ENCODE measurements at regions not wholly inside any gene's neighbourhood (a gene's known extent, or its start where the extent isn't known, plus 50 kb on each side); places are given as distances from the start of the nearest gene placed in this dataset.

DNA sequence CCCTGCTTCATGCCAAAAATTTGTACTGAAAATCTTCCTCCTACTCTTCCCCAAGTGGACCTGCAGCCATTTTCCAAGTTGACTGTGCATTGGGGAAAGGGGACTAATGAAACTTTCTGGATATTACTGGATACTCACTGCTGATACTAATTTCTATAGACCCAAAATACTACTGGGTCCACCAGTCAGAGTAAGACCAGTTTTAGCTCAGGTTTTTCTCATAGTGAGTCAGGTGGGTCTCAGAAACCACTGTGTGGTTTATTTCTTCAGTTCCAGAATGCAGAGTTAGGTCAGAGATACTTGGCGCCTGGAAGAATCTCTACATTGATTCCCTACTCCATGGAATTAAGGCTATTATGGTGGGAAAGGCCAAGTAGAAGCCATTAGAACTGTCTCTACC is 274.8 kb upstream of the SYNCRIP start:
- TF ChIP-seq, protein P1, sequence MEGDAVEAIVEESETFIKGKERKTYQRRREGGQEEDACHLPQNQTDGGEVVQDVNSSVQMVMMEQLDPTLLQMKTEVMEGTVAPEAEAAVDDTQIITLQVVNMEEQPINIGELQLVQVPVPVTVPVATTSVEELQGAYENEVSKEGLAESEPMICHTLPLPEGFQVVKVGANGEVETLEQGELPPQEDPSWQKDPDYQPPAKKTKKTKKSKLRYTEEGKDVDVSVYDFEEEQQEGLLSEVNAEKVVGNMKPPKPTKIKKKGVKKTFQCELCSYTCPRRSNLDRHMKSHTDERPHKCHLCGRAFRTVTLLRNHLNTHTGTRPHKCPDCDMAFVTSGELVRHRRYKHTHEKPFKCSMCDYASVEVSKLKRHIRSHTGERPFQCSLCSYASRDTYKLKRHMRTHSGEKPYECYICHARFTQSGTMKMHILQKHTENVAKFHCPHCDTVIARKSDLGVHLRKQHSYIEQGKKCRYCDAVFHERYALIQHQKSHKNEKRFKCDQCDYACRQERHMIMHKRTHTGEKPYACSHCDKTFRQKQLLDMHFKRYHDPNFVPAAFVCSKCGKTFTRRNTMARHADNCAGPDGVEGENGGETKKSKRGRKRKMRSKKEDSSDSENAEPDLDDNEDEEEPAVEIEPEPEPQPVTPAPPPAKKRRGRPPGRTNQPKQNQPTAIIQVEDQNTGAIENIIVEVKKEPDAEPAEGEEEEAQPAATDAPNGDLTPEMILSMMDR (IDR thresholded peaks at IDR 0.05; ENCODE audit: borderline replicate concordance, extremely low read depth, low read length, poor library complexity, severe bottlenecking): no peak
- TF ChIP-seq EZH2 (IDR thresholded peaks at IDR 0.05; ENCODE audit: borderline replicate concordance, low read depth, low read length, severe bottlenecking): no peak
